Colonic mucosa (tissue), 4 donors: ENCODE measurements at regions not wholly inside any gene's neighbourhood (a gene's known extent, or its start where the extent isn't known, plus 50 kb on each side); places are given as distances from the start of the nearest gene placed in this dataset.

Experiments used
- DNase-seq: peaks from one replicate; pipeline ENCODE4 v3.0.0-alpha.2; 2020
- H3K27ac ChIP-seq: fragments of 200-600 bp; one replicate; pipeline ENCODE4 v1.8.0; 2021
- H3K27me3 ChIP-seq: fragments of 200-600 bp; one replicate; pipeline ENCODE4 v1.8.0; 2021
- H3K36me3 ChIP-seq: fragments of 200-600 bp; one replicate; pipeline ENCODE4 v1.8.0; 2021
- H3K4me1 ChIP-seq: fragments of 200-600 bp; one replicate; pipeline ENCODE4 v1.8.0; 2021; ENCODE audit warnings: mild to moderate bottlenecking
- H3K4me3 ChIP-seq: fragments of 200-600 bp; one replicate; pipeline ENCODE4 v1.8.0; 2021
- H3K9ac ChIP-seq, 2 donors: one replicate each; pipeline ENCODE4 v1.7.0; 2013; ENCODE audit warnings: control low read depth in 2 of 2, low read depth in 2 of 2, low read length in 2 of 2
- H3K9me3 ChIP-seq: fragments of 200-600 bp; one replicate; pipeline ENCODE4 v1.8.0; 2021
- intact Hi-C: fragments of 100-400 bp; cut with DNase I; formaldehyde crosslinking; loops from one replicate; pipeline ENCODE4 v1.14.1; 2022
- TF ChIP-seq, protein P1 (sequence below): fragments of 200-600 bp; IDR thresholded peaks from one replicate; pipeline ENCODE4 v1.8.0; 2022; ENCODE audit warnings: antibody characterized with exemption, mild to moderate bottlenecking
- donor health status: healthy.
- donor health status: DM: no; HTN: no; CAD: no.
- donor health status: DM: no; HTN: no; CAD: no.

DNA sequence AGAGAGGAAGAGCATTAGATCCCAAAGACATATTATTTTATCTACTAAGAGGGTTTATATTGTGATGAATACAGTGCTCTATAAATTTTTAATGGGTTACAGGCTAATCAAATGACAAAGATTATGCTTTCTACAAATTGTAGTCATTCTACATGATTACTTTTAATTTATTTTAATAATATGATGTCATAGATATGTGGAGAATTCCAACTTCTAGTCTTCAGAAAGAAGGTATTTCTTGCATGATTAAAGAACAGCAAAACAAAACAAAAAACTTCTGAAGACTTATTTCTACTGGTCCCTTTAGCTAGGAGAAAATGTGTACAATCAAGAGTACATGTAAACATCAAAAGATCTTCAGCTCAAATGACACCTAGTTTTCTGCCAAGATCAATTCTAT is 71.5 kb upstream of the FOXG1 start:
- Histone ChIP-seq H3K27ac (no peak overlapping the region), H3K4me1 (no peaks in the 10 kb centered on the region), H3K36me3 (no peaks in the 10 kb centered on the region), H3K9ac (no peak overlapping the region), H3K27me3 (no peaks in the 10 kb centered on the region), H3K4me3 (no peak overlapping the region), H3K9me3 (no peaks in the 10 kb centered on the region)
- DNase-seq = no peak
- intact Hi-C loops = no loop called here
- TF ChIP-seq, protein P1, sequence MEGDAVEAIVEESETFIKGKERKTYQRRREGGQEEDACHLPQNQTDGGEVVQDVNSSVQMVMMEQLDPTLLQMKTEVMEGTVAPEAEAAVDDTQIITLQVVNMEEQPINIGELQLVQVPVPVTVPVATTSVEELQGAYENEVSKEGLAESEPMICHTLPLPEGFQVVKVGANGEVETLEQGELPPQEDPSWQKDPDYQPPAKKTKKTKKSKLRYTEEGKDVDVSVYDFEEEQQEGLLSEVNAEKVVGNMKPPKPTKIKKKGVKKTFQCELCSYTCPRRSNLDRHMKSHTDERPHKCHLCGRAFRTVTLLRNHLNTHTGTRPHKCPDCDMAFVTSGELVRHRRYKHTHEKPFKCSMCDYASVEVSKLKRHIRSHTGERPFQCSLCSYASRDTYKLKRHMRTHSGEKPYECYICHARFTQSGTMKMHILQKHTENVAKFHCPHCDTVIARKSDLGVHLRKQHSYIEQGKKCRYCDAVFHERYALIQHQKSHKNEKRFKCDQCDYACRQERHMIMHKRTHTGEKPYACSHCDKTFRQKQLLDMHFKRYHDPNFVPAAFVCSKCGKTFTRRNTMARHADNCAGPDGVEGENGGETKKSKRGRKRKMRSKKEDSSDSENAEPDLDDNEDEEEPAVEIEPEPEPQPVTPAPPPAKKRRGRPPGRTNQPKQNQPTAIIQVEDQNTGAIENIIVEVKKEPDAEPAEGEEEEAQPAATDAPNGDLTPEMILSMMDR = no peak

DNA sequence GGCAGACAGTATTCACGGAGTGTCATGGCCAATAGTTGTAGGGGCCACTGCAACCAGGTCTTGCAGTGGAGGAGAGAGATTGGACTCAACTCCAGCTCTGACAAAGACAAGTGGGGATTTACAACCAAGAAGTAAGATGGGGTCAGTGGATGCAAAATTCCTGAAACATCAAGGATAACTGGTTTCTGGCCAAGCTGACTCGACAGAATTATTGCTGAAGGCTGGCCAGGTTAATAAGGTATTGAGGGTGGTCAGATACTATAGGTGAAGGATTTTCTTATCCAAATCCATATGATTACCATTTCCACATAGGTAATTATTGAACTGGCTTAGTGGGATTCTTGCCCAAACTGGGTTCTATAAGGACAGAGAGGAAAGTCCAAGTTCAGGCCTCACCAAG is 64.9 kb upstream of the FOXG1 start:
- intact Hi-C loops = no loop called here

DNA sequence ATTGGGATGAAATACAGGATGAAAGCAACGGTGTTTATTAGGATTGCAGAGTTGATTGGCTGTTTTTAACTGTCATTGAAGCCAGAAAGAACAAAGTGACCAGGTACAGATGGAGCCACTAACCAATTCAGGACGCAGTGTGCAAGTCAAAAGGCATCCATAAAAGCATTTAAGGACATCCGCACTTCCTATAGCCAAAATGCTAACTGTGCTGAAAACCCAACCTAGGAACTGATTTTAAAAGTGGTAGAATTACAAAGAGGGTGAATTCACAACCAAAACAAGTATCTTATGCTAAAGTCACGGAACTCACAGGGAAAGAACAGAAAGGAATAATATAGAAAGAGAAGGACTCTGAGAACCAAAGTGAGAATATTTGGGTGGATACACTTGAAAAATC is 63.1 kb upstream of the FOXG1 start:
- TF ChIP-seq, protein P1 = no peak
- intact Hi-C loops = no loop called here
- no peak overlapping the region for H3K9ac ChIP-seq
- H3K4me1 ChIP-seq = no peaks in the 10 kb centered on the region
- H3K9me3 ChIP-seq = no peaks in the 10 kb centered on the region
- H3K27me3 ChIP-seq = no peaks in the 10 kb centered on the region
- no peaks in the 10 kb centered on the region for H3K36me3 ChIP-seq
- H3K27ac ChIP-seq = no peak overlapping the region
- DNase-seq = no peak
- no peak overlapping the region for H3K4me3 ChIP-seq

More for the DNA sequence above, 64.9 kb upstream of the FOXG1 start:
- TF ChIP-seq, protein P1 = no peak
- H3K9me3 ChIP-seq = no peaks in the 10 kb centered on the region
- no peaks in the 10 kb centered on the region for H3K4me1 ChIP-seq
- H3K9ac ChIP-seq = no peak overlapping the region
- no peaks in the 10 kb centered on the region for H3K36me3 ChIP-seq
- H3K27ac ChIP-seq = no peak overlapping the region
- no peak for DNase-seq
- no peak overlapping the region for H3K4me3 ChIP-seq
- no peaks in the 10 kb centered on the region for H3K27me3 ChIP-seq

DNA sequence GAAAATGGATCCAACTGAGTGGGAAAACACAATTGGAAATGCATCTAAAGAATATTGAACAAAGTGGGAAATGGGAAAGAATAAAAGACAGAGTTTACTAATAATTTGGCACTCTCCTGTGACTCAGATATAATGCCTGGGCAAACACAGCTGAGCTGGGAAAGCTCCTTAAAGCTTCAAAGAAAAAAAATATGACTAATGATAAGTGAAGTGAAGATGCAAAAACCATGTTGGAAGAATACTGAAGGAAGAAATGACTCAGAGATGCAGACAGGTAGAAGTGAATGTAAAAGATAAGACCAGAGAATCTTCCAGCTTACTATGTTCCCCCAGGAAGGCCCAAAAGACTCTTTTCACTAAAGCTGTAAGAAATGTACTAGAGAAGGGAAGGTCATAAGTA is 62.4 kb upstream of the FOXG1 start:
- no peak for DNase-seq
- Histone ChIP-seq H3K27ac (no peak overlapping the region), H3K4me1 (no peaks in the 10 kb centered on the region), H3K9me3 (no peaks in the 10 kb centered on the region), H3K27me3 (no peaks in the 10 kb centered on the region), H3K36me3 (no peaks in the 10 kb centered on the region), H3K9ac (no peak overlapping the region), H3K4me3 (no peak overlapping the region)
- intact Hi-C loops = no loop called here
- TF ChIP-seq, protein P1 = no peak

DNA sequence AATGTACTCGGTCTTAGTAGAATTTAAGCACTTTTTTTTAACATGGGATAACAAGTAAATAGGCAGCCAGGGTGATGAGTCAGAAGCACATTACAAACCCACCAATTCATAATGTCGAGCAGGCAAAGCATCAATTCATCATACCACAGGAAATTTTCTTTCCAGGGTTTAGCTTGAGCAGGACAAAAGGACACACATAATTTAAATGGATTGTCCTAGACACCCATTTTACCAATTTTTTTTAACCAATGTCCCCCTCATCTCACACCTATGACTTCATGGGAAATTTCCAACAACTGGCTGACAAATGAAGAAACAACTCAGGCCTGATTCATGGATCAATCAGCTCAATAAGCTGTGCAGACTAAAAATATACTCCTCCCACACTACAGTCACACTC is 58.8 kb upstream of the FOXG1 start:
- TF ChIP-seq, protein P1 = no peak
- no peaks in the 10 kb centered on the region for H3K27me3 ChIP-seq
- no peak overlapping the region for H3K9ac ChIP-seq
- H3K27ac ChIP-seq = no peak overlapping the region
- DNase-seq = no peak
- H3K4me3 ChIP-seq = no peak overlapping the region
- no peaks in the 10 kb centered on the region for H3K4me1 ChIP-seq
- no peaks in the 10 kb centered on the region for H3K36me3 ChIP-seq
- no peaks in the 10 kb centered on the region for H3K9me3 ChIP-seq
- intact Hi-C loops = no loop called here
